Thymus (tissue), 11 donors: ENCODE measurements at regions not wholly inside any gene's neighbourhood (a gene's known extent, or its start where the extent isn't known, plus 50 kb on each side); places are given as distances from the start of the nearest gene placed in this dataset.

ENCODE experiments used
- DNase-seq, 9 donors: peaks; one replicate each; pipeline ENCODE4 v3.0.0-alpha.2; 2013; ENCODE audit warnings: low spot score in 9 of 9, low read depth in 6 of 9, missing footprints in 1 of 9
- H3K27ac ChIP-seq, 2 donors: one replicate each; pipeline ENCODE4 v1.5.1; 2013; ENCODE audit warnings: control low read depth in 1 of 2, low read depth in 1 of 2, low read length in 1 of 2, mild to moderate bottlenecking in 1 of 2, moderate library complexity in 1 of 2
- H3K27me3 ChIP-seq, 2 donors: one replicate each; pipeline ENCODE4 v1.5.1; 2013; ENCODE audit warnings: low read length in 1 of 2; ENCODE audit not compliant: control insufficient read depth in 2 of 2, insufficient read depth in 1 of 2
- H3K36me3 ChIP-seq, 2 donors: one replicate each; pipeline ENCODE4 v1.5.1; 2013; ENCODE audit warnings: low read length in 1 of 2, mild to moderate bottlenecking in 1 of 2, moderate library complexity in 1 of 2; ENCODE audit not compliant: control insufficient read depth in 2 of 2, insufficient read depth in 2 of 2
- H3K4me1 ChIP-seq, 2 donors: one replicate each; pipeline ENCODE4 v1.5.1; 2013; ENCODE audit warnings: low read length in 2 of 2; ENCODE audit not compliant: control insufficient read depth in 2 of 2, insufficient read depth in 2 of 2
- H3K4me3 ChIP-seq, 2 donors: one replicate each; pipeline ENCODE4 v1.5.1; 2013; ENCODE audit warnings: low read length in 2 of 2, control low read depth in 1 of 2, mild to moderate bottlenecking in 1 of 2
- H3K9me3 ChIP-seq, 2 donors: one replicate each; pipeline ENCODE4 v1.5.1; 2013; ENCODE audit warnings: low read length in 1 of 2, mild to moderate bottlenecking in 1 of 2; ENCODE audit not compliant: control insufficient read depth in 2 of 2, insufficient read depth in 1 of 2
- WGBS: extraction: QIAGEN DNeasy Blood & Tissue Kit; methylation state at CpG from one replicate; pipeline ENCODE4 v1.1.7; 2013; 5-methylcytosine and 5-hydroxymethylcytosine counted together
- donor health status: healthy.

DNA sequence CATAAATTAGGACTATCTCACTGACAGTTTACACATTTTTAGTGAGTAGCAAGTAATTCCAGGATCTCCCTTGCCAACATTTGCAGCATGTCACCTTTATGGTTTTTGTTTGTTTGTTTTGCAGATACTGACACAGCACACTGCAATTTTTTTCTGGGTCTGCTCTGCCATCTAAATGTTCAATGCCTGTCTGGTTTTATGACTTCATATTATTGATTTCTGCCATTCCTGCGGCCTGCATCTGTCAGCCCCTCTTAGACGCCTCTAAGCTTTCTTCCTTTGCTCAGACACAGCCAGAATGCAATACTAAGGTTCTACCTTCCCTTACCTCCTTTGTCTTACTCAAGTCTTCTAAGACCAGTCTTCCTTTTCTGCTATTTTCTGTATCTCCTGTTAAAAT lies 321.2 kb upstream of the AZI2 start:
- H3K4me1 ChIP-seq, result no peaks in the 10 kb centered on the region
- no peak for DNase-seq
- no peaks in the 10 kb centered on the region for H3K27me3 ChIP-seq
- 95% methylated on average over 2 of the region's 2 CpGs for WGBS
- no peak overlapping the region for H3K27ac ChIP-seq
- H3K4me3 ChIP-seq, result no peak overlapping the region
- no peaks in the 10 kb centered on the region for H3K9me3 ChIP-seq
- H3K36me3 ChIP-seq, result no peaks in the 10 kb centered on the region

DNA sequence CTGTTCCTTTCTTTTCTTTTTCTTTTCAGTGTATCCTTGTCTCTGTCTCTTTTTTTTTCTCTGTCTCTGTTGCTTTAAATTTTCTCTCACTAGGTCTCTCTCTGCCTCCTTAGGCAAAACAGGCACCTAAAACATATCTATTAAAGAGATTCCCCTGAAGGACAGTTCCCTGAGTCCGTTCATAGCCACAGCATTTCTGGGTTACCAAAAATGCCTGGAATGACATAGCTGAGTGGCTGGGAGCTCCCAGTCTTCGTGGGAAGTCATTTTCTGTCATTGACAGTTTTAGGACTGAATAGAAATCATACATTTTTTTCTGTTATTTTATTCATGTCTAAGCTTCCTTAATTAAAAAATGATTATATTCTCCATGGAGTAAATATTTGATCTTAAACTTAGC lies 323.8 kb upstream of the AZI2 start:
- H3K27me3 ChIP-seq, result no peaks in the 10 kb centered on the region
- 75% methylated on average over 2 of the region's 2 CpGs for WGBS
- H3K4me3 ChIP-seq, result no peak overlapping the region
- H3K27ac ChIP-seq, result no peak overlapping the region
- H3K9me3 ChIP-seq, result no peaks in the 10 kb centered on the region
- H3K4me1 ChIP-seq, result no peaks in the 10 kb centered on the region
- DNase-seq, result no peak
- H3K36me3 ChIP-seq, result no peaks in the 10 kb centered on the region

DNA sequence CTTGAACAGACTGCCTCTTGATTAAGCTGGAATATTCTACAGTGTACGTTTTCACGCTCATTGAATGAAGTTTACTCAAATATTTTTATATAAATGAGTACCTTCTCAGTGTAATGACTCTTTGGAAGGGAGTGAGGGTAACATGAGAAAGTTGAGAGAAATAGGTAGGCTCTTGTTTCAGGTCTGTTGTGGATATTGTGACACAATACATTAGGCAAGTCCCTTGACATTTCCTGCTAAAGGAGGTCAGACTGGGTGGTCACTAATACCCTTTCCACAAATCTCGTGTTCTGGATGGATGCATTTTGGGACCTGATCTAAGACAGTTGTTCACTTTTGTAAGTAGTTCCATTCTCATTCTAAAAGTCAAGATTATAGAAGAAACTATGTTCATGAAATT lies 324.8 kb upstream of the AZI2 start:
- no peaks in the 10 kb centered on the region for H3K27me3 ChIP-seq

DNA sequence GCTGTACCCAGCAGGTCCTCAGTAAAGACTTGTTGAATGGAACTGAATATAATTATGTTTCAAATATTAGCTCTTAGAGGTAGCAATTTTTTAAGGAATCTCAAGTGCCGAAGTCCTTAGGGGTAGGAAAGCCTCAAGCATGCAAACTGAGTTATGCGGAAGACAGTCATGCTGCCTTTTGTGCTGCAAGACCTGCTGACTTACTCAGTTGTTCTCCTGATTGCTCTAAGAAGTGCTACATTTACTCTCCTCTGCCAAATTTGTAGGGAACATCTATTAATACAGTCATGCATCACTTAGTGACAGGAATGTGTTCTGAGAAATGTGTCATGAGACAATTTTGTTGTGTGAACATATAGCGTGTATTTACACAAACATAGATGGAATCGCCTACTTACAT lies 325.6 kb upstream of the AZI2 start:
- no peak overlapping the region for H3K4me3 ChIP-seq
- H3K9me3 ChIP-seq, result no peaks in the 10 kb centered on the region
- DNase-seq, result no peak
- no peaks in the 10 kb centered on the region for H3K4me1 ChIP-seq
- H3K36me3 ChIP-seq, result no peaks in the 10 kb centered on the region
- no peaks in the 10 kb centered on the region for H3K27me3 ChIP-seq
- WGBS, result 96% methylated on average over 4 of the region's 4 CpGs
- no peak overlapping the region for H3K27ac ChIP-seq

More for the DNA sequence above, 324.8 kb upstream of the AZI2 start:
- no peaks in the 10 kb centered on the region for H3K4me1 ChIP-seq
- no peaks in the 10 kb centered on the region for H3K9me3 ChIP-seq
- no peak overlapping the region for H3K4me3 ChIP-seq
- no peaks in the 10 kb centered on the region for H3K36me3 ChIP-seq
- WGBS, result 91% methylated on average over 3 of the region's 3 CpGs
- no peak for DNase-seq
- no peak overlapping the region for H3K27ac ChIP-seq

DNA sequence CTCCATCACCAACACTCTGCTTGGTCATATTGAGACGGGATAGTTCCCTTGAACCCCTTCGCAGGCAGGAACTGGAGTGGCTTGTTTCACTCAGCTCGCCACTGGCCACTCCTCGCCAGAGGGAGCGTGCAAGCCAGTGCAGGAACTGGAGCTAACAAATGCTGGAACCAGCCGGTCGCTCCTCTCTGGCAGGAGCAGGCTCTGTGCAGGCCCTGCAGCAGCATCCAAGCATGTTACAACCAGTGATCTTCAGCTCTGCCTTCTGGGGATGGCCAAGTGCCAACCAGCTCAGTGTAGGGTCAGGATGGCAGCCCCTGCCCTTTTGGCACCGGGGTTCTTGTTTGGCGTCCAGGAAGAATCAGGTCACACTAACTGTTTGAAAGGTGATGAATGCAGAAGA lies 329.0 kb upstream of the AZI2 start:
- H3K9me3 ChIP-seq, result no peaks in the 10 kb centered on the region
- H3K36me3 ChIP-seq, result no peaks in the 10 kb centered on the region
- H3K27me3 ChIP-seq, result no peaks in the 10 kb centered on the region
- H3K27ac ChIP-seq, result no peak overlapping the region
- H3K4me3 ChIP-seq, result no peak overlapping the region
- 93% methylated on average over 9 of the region's 9 CpGs for WGBS
- H3K4me1 ChIP-seq, result no peaks in the 10 kb centered on the region
- no peak for DNase-seq

DNA sequence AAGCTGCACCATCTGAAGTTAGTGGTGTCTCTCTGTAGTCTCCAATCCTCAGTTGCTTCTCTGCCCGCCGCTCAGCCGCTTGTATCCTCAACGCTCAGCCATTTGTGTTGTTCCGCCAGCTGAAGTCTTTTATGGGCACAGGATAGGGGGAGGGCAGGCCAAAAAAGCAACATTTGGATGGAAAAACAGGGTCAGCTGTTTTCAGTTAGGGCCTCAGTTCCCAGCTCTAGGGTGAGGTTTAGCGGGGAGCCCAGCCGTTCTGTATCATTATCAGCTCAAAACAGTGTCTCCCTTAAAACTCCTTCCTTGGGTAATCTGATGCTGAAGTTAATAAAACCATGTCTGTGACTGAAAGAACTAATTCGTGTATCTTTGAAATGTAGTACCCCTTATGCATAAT lies 329.5 kb upstream of the AZI2 start:
- Histone ChIP-seq H3K27me3 (no peaks in the 10 kb centered on the region), H3K36me3 (no peaks in the 10 kb centered on the region), H3K9me3 (no peaks in the 10 kb centered on the region), H3K4me3 (no peak overlapping the region), H3K27ac (no peak overlapping the region), H3K4me1 (no peaks in the 10 kb centered on the region)
- no peak for DNase-seq
- 94% methylated on average over 8 of the region's 8 CpGs for WGBS

DNA sequence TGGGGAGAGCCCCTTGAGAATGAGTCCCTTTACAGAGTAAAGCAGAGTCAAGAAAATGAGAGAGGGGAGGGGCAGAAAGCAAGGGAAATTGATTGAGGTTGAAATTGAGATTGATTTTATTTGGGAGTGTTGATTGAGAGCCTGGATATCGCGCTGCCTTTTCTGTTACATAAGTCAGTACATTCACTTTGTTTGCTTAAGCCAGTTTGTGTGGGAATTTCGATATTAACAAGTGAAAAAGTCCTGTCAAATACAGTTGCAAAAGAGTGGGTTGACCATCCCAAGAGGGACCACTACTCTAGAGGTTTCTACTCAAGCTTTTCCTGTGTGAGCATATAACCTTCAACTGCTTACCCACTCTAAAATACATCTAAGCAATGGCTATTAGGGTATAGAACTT lies 331.4 kb upstream of the AZI2 start:
- Histone ChIP-seq H3K4me1 (no peaks in the 10 kb centered on the region), H3K36me3 (no peaks in the 10 kb centered on the region), H3K9me3 (no peaks in the 10 kb centered on the region), H3K4me3 (no peak overlapping the region), H3K27ac (no peak overlapping the region), H3K27me3 (no peaks in the 10 kb centered on the region)
- DNase-seq, result no peak
- WGBS, result 90% methylated on average over 3 of the region's 3 CpGs

DNA sequence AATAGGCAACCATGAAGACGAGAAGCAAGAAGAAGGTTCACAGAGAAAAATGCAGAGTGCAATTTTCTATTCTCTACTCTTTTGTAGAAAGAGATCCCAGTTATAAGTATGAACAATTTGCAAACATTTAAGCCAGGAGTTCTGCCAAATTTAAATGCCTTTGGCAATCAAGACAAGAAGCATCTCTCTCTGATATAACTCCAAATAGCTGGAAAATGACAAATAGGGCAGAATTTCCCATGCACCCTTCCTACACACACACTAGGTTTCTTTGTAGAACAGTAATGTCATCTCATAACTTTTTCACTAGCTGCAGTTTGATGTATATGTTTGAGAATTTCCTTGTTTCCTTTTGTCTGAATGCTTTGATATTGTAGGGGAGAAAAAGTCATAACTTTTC lies 333.5 kb upstream of the AZI2 start:
- no peaks in the 10 kb centered on the region for H3K9me3 ChIP-seq
- H3K4me1 ChIP-seq, result no peaks in the 10 kb centered on the region
- no peak for DNase-seq
- H3K4me3 ChIP-seq, result no peak overlapping the region
- H3K36me3 ChIP-seq, result no peaks in the 10 kb centered on the region
- H3K27ac ChIP-seq, result no peak overlapping the region
- WGBS, result 94% methylated on average over 1 of the region's 1 CpG
- no peaks in the 10 kb centered on the region for H3K27me3 ChIP-seq

DNA sequence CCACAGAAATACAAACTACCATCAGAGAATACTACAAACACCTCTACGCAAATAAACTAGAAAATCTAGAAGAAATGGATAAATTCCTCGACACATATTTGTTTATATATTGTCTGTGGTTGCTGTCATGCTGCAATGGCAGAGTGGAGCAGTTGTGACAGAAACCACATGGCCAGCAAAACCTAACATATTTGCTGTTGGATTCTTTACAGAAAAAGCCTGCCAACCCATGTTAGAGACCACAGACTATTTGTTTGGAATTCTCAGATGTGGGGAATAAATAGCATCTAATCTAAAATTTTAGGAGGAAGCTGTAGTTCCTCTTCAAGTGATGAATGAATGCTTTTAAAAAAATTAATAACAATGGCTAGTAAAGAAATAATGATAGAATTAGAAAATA lies 341.6 kb upstream of the AZI2 start:
- Histone ChIP-seq H3K36me3 (no peaks in the 10 kb centered on the region), H3K27me3 (no peaks in the 10 kb centered on the region), H3K4me3 (no peak overlapping the region), H3K4me1 (no peaks in the 10 kb centered on the region), H3K27ac (no peak overlapping the region), H3K9me3 (no peaks in the 10 kb centered on the region)
- WGBS, result 92% methylated on average over 2 of the region's 2 CpGs
- DNase-seq, result no peak

DNA sequence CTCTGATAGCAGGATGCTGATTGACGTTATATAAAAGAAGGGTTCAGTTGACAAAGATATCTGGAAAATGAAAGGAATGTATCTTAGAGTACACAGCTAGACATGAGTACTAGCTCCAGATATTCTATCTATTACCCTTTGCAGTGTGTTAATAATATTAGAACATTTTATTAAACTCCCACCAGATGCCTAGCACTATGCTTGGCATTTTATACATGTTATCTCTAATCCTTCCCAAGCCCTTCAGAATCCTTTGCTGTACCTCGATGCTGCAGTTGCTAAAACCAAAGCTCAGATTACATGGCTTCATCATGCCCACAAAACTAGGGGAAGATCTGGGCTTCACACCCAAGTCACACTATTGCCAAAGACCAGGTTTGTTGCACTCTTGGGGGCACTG lies 350.1 kb upstream of the AZI2 start:
- no peak overlapping the region for H3K27ac ChIP-seq
- DNase-seq, result no peak
- H3K9me3 ChIP-seq, result no peaks in the 10 kb centered on the region
- 91% methylated on average over 2 of the region's 2 CpGs for WGBS
- no peaks in the 10 kb centered on the region for H3K4me1 ChIP-seq
- no peaks in the 10 kb centered on the region for H3K27me3 ChIP-seq
- H3K36me3 ChIP-seq, result no peaks in the 10 kb centered on the region
- no peak overlapping the region for H3K4me3 ChIP-seq
